Keratinocyte (primary cell): ENCODE measurements at regions not wholly inside any gene's neighbourhood (a gene's known extent, or its start where the extent isn't known, plus 50 kb on each side); places are given as distances from the start of the nearest gene placed in this dataset.
A peak's percentile ranks its signal among the peaks of the same experiment; 100 is the strongest.

ENCODE experiments used
- DNase-seq: peaks from one replicate; pipeline ENCODE4 v3.0.0-alpha.2; 2011; ENCODE audit warnings: low read depth, missing footprints, low spot score
- FAIRE-seq: peaks from 2 replicates; lab custom pipeline; 2011; peaks lifted over from hg19 to GRCh38; lab: Jason Lieb, UNC
- H2AFZ ChIP-seq: 2 replicates; pipeline ENCODE4 v1.6.0; 2012; ENCODE audit warnings: low read length, control low read depth, inconsistent platforms; ENCODE audit not compliant: control insufficient read depth
- H3K27ac ChIP-seq: 2 replicates; pipeline ENCODE4 v1.5.1; 2011; ENCODE audit warnings: low read length; ENCODE audit not compliant: control insufficient read depth, insufficient read depth
- H3K27me3 ChIP-seq: 3 replicates; pipeline ENCODE4 v1.6.0; 2011; ENCODE audit warnings: low read length; ENCODE audit not compliant: control insufficient read depth, insufficient read depth; ENCODE audit errors: extremely low read depth
- H3K36me3 ChIP-seq, 2 experiments: 2 replicates in 1 of 2; 3 replicates in 1 of 2; pipeline ENCODE4 v1.5.1; 2011; ENCODE audit warnings: low read length in 2 of 2, mild to moderate bottlenecking in 1 of 2; ENCODE audit not compliant: control insufficient read depth in 2 of 2, insufficient read depth in 2 of 2; ENCODE audit errors: extremely low read depth in 1 of 2
- H3K4me1 ChIP-seq: 3 replicates; pipeline ENCODE4 v1.5.1; 2011; ENCODE audit warnings: low read length; ENCODE audit not compliant: control insufficient read depth, insufficient read depth; ENCODE audit errors: extremely low read depth
- H3K4me2 ChIP-seq: 3 replicates; pipeline ENCODE4 v1.6.0; 2011; ENCODE audit warnings: low read depth, low read length; ENCODE audit not compliant: control insufficient read depth, insufficient read depth; ENCODE audit errors: extremely low read depth
- H3K4me3 ChIP-seq, 3 experiments: fragments of 200-600 bp in 1 of 3; sonication (generic) in 1 of 3; 2 replicates in 2 of 3; 3 replicates in 1 of 3; pipeline ENCODE4 v1.5.1; 2011 to 2016; ENCODE audit warnings: low read length in 3 of 3, mild to moderate bottlenecking in 3 of 3, control low read depth in 2 of 3, inconsistent platforms in 1 of 3, low read depth in 1 of 3, mixed read lengths in 1 of 3, mixed run types in 1 of 3, moderate library complexity in 1 of 3; ENCODE audit not compliant: control insufficient read depth in 2 of 3, insufficient read depth in 2 of 3; ENCODE audit errors: extremely low read depth in 1 of 3
- H3K79me2 ChIP-seq: 2 replicates; pipeline ENCODE4 v1.6.0; 2012; ENCODE audit warnings: low read length; ENCODE audit not compliant: control insufficient read depth, insufficient read depth
- H3K9ac ChIP-seq: 3 replicates; pipeline ENCODE4 v1.6.0; 2011; ENCODE audit warnings: low read length; ENCODE audit not compliant: control insufficient read depth, insufficient read depth; ENCODE audit errors: extremely low read depth
- H3K9me1 ChIP-seq: 3 replicates; pipeline ENCODE4 v1.6.0; 2011; ENCODE audit warnings: low read length; ENCODE audit not compliant: control insufficient read depth, insufficient read depth; ENCODE audit errors: extremely low read depth
- H3K9me3 ChIP-seq: 2 replicates; pipeline ENCODE4 v1.5.1; 2012; ENCODE audit warnings: low read depth, low read length; ENCODE audit not compliant: control insufficient read depth
- H4K20me1 ChIP-seq: 3 replicates; pipeline ENCODE4 v1.6.0; 2011; ENCODE audit warnings: low read length; ENCODE audit not compliant: control insufficient read depth, insufficient read depth; ENCODE audit errors: extremely low read depth
- CTCF ChIP-seq, 3 experiments: IDR thresholded peaks in 1 of 3; conservative IDR thresholded peaks in 1 of 3; optimal IDR thresholded peaks in 1 of 3; 2 replicates in 2 of 3; 3 replicates in 1 of 3; pipeline versions ENCODE3 to v1.5.1; 2011; ENCODE audit warnings: low read length in 3 of 3, mild to moderate bottlenecking in 3 of 3, moderate library complexity in 2 of 3, control low read depth in 1 of 3, inconsistent platforms in 1 of 3; ENCODE audit not compliant: insufficient read depth in 2 of 3; ENCODE audit errors: extremely low read depth in 1 of 3
- EZH2 ChIP-seq: IDR thresholded peaks from one replicate; pipeline ENCODE4 v1.6.1; 2012; ENCODE audit warnings: inconsistent platforms, mild to moderate bottlenecking, low read length, moderate library complexity
- dilution Hi-C: fragments of 300-500 bp; cut with MboI; formaldehyde crosslinking; loops from one replicate; pipeline ENCODE4 v1.7.0; 2020; ENCODE audit warnings: low sequenced_read_pairs; ENCODE audit not compliant: extremely low pct_ligation_motif_present

DNA sequence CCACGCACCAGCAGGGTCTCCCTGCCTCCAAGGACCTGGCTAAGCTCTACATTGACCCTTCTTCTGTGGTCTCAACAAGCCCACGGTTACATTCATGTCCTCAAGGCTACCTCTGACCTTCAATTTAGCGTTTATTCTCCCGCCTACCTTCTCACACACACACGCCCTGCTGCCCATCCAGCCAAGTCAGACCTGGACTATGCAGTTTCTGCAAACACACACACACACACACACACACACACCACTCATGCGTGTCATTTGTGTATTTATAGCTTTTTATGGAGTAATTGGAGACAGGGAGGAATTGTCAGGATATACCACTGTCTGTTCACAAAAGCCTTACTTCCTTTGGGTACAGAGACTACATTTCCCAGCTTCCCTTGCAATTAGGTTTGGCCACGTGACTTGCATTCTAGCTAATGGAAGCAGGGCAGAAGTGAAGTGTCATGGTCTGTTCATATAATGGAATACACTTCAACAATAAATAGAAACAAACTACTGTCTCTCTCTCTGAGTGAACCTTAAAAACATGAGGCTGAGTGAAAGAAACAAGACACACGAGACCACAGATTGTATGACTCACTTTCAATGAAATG is 53.8 kb upstream of the CPXM2 start:
- H3K9me1 ChIP-seq, result no peaks in the 10 kb centered on the region
- DNase-seq (no peak), FAIRE-seq (peak; percentile 58)
- no peaks in the 10 kb centered on the region for H3K36me3 ChIP-seq
- H4K20me1 ChIP-seq, result no peaks in the 10 kb centered on the region
- no peaks in the 10 kb centered on the region for H3K4me1 ChIP-seq
- no peak overlapping the region for H3K27ac ChIP-seq
- H2AFZ ChIP-seq, result no peak overlapping the region
- H3K4me2 ChIP-seq, result no peak overlapping the region
- H3K27me3 ChIP-seq, result peaks cover under 1% of the 10 kb centered on the region
- no peak overlapping the region for H3K4me3 ChIP-seq
- H3K9ac ChIP-seq, result no peak overlapping the region
- dilution Hi-C loops, result no loop called here
- no peaks in the 10 kb centered on the region for H3K79me2 ChIP-seq
- TF ChIP-seq EZH2 (no peak), CTCF (optimal IDR thresholded peaks at IDR 0.05 in 1 of 3, IDR thresholded peaks at IDR 0.05 in 1 of 3, conservative IDR thresholded peaks at IDR 0.05 in 1 of 3; ENCODE audit: extremely low read depth in 1 of 3, insufficient read depth in 2 of 3, low read length in 3 of 3) (no peak)
- H3K9me3 ChIP-seq, result no peaks in the 10 kb centered on the region

DNA sequence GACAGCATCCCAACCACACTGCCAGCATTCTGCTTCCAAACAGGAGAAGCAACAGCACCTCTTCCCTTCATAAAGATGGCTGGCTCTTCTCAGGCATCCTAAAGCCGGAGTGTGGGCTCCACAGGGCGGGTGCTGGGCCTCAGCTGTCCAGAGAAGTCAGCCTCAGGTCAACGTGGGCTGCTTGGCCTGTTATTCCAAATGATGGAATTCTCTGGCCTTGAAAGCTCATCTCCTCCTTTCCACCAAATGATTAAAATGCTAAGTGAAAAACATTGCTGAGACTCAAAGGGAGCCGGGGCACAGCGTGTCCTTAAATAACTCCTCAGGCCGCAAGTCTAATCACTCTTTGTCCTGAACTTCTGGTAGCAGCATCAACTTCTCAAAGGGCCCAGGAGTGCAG is 53.1 kb upstream of the CPXM2 start:
- no peaks in the 10 kb centered on the region for H3K27me3 ChIP-seq
- H3K9me3 ChIP-seq, result no peaks in the 10 kb centered on the region
- H3K4me1 ChIP-seq, result no peaks in the 10 kb centered on the region
- no peaks in the 10 kb centered on the region for H3K79me2 ChIP-seq
- H3K4me3 ChIP-seq, result no peak overlapping the region
- no peak for FAIRE-seq
- no peak overlapping the region for H3K9ac ChIP-seq
- no peaks in the 10 kb centered on the region for H3K9me1 ChIP-seq
- no peak overlapping the region for H2AFZ ChIP-seq
- TF ChIP-seq EZH2 (no peak), CTCF (optimal IDR thresholded peaks at IDR 0.05 in 1 of 3, IDR thresholded peaks at IDR 0.05 in 1 of 3, conservative IDR thresholded peaks at IDR 0.05 in 1 of 3; ENCODE audit: extremely low read depth in 1 of 3, insufficient read depth in 2 of 3, low read length in 3 of 3) (no peak)
- no peak for DNase-seq
- no peak overlapping the region for H3K4me2 ChIP-seq
- no peaks in the 10 kb centered on the region for H3K36me3 ChIP-seq
- H4K20me1 ChIP-seq, result no peaks in the 10 kb centered on the region
- no peak overlapping the region for H3K27ac ChIP-seq
- dilution Hi-C loops, result no loop called here
